ENCODE measurements at regions not wholly inside any gene's neighbourhood (a gene's known extent, or its start where the extent isn't known, plus 50 kb on each side); places are given as distances from the start of the nearest gene placed in this dataset.
"Not testable (repeated sequence)": the region's sequence is repeated elsewhere in the genome, so short reads cannot be mapped to it uniquely, and the experiment has no call there.

DNA sequence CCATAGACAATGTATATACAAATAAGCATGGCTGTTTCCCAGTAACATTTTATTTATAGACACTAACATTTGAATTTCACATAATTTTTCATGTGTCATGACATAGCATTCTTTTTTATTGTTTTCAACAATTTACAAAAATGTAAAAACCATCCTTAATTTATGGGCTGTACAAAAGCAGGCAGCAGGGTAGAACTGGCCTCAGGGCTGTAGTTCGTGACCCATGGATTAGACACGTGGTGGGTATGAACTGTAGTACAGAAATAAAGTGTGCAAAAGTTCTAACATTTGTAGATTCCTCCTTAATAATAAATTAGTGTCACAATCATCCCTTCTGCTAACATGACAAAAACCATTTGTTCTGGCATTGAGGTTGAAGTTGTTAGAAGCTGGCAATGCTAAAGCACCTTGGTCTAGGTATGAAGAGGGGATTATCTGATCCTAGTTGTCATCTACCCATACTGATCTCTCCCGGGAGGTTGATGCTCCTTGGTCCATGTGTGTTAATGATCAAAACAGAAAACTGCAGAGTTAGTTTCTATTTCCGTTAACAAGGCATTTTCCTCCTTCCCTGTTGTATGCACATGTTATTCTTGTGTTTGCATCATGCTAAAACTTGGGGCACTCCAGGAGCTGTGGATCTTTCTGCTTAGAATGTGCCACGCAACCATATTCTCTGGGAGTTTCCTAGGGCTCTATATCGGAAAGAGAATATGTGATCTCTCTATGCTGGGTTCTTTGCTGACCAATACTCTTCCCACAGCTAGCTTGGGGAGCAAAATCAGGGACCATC is 917.6 kb downstream of the TLE1 start:
- no peak for DNase-seq

DNA sequence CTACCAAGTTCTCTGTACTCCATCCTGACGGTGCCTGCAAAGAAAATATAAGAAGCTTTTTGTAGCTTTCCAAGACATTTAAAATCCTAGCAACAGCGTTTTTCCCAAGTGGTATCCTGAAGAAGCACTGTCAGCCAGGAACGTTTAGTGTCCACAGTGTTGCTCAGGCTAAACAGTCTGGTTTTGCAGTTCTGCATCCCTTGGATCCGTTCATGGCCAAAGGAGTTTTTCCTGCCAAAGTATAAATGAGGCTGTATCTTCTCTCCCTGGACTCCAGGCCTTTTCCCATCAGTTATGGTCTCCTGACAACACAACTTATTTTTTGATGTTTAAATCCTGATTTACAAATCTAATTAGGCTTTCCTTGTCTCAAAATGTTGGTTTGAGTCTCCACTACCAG is 925.8 kb downstream of the TLE1 start:
- peak; percentile 69 for DNase-seq

DNA sequence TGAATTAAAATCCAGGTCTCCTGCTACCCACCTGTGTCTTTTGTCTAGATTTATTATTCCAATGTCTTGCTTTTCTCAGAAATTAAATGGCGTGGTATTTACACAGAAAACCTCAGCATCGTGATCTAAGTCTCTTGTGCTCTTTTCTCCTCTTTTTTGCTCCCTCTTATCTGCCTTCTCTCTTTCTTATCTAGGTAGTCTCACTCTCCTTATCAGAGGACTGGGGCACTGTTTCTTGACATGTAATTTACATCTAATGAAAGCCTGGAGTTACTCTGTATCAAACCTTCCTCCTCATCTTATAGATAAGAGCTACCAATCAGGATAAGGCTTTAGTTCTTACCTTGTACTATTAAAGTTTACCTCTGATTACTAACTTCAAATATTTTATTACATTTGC is 933.8 kb downstream of the TLE1 start:
- DNase-seq: no peak

DNA sequence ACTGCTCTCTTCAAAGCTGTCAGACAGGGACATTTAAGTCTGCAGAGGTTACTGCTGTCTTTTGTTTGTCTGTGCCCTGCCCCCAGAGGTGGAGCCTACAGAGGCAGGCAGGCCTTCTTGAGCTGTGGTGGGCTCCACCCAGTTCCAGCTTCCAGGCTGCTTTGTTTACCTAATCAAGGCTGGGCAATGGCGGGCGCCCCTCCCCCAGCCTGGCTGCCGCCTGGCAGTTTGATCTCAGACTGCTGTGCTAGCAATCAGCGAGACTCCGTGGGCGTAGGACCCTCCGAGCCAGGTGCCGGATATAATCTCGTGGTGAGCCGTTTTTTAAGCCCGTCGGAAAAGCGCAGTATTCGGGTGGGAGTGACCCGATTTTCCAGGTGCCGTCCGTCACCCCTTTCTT is 942.3 kb downstream of the TLE1 start:
- not testable (repeated sequence) for DNase-seq

DNA sequence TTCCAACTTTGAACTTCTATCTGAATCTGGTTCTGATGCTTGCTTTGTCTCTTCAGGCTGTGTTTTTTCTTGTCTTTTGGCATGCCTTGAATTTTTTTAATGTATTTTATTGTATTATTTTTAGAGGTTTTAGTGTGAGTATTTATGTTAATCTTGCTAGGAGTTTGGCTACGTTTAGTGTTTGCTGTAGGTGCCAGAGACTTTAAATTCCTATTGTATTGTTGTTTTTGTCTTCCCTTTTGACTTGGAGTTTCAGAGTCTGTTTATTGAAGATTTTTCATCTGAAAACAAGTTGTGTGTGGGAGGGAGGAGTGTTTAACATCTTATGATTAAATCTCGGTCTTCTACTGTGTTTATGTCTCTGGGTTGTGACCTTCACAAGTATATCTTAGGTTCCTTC is 956.8 kb downstream of the TLE1 start:
- no peak for DNase-seq

DNA sequence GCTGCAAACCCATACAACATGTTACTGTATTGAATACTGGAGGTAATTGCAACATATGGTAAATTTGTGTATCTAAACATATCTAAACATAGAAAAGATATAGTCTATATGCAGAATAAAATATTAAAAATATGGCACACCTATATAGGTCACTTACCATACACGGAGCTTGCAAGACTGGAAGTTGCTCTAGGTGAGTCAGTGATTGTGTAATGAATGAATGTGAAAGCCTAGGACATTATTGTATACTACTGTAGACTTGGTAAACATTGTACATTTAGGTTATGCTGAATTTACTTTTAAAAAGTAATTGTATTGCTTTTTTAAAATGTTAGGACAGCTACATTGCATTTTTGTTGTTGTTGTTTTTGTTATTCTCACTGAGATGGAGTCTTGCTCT is 968.8 kb downstream of the TLE1 start:
- no peak for DNase-seq

DNA sequence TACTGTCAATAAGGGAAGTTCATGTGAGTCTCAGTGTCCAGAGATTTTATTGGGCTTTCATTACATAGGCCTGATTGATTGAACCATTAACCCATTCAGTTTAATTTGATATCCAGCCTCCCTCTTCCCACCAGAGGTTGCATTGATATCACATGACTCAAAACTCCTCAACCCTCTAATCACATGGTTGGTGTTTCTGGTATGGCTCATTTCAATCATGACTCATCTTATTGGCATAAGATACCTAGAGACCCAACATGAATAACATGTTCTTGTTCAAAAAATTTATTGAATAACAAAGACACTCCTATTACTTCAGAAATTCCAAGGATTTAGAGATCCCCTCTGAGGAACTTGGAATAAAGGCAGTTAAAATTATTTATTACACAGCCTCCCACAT is 982.2 kb downstream of the TLE1 start:
- DNase-seq: no peak

DNA sequence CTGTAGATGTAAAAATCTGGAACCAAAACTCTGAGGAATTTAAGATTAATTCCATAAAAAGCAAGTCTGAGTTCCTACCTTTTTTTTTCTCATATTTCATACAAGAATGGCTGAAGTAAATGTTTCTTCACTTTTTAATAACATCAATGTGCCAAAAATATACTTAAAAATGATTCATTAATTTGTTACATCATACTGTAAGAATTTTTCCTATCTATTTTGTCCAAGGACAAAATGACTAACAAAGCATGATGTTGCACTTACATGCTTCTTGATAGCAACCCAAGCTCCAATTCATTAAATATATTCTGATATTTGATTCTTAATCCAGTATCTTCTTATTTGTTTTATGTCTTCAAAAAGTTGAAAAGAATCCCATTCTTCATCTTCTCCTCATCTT is 988.3 kb downstream of the TLE1 start:
- no peak for DNase-seq

DNA sequence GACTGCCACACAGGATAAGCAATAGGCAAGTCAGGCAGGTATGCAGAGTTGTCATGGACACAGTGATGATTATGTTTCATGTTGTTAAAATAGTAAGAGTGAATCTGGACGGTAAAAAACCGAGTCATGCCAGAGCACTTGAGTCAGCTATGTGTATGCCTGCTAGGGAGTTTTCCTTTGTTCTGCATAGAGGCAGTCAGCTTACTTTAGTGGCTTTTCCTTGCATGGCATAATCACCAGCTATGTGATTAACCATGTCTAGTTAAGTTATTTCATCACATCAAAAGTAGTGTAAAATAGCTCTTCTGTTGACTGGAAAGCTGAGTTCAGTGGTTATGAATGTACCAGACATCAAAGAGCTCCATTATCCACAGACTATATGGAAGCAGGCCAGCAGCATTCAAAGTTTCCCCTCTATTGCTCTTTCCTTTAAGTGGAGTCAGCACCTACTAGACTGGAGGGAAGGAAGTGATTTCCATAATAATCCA is 989.8 kb downstream of the TLE1 start:
- DNase-seq: no peak

DNA sequence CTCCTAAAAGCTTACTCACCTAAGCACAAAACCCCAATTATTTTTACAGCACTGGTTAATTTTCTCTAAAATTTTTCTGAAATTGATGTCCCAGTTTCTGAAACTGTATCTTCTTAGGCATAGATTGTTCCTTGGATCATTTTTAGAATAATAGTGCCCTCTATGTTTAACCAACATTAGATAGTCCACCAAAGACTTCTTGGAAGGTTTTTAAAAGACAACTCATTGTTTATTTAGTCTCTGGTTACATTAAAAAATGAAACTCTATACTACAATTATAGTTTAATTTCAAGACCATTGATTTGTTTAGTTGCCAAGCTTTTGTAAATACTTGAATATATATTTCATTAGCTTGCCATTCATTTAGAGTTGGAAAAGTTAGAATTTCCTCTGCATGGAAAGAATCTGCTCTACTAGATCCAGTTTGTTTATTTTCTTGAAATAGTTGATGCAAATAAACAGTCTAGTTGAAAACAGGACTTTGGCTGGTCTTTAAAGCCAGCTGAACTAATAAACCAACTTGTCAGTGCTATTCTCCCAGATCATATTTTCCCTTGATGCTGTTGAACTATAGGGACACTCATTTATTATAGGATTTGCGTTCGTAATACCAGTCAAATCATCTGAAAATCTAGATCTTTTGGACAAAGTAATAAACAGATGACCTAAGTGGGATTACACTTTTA is 990.5 kb downstream of the TLE1 start:
- no peak for DNase-seq

DNA sequence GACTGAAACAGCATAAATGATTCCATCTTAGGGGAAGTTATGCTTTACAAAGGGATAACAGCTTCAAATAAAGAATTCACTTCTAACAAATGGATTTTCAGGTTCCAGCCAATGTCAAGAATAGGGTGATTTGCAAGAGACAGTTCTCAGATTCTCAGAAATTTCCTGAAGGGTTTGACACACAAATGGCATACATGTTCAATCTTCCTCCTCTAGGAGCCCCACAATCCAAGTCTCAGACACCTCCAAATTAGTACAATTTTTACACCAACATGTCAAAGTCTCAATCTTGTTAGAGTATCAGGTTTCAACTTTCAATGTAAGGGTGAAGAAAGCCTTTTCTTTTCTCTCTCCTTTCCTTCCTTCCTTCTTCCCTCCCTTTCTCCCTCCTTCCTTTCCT is 996.6 kb downstream of the TLE1 start:
- DNase-seq: no peak

DNA sequence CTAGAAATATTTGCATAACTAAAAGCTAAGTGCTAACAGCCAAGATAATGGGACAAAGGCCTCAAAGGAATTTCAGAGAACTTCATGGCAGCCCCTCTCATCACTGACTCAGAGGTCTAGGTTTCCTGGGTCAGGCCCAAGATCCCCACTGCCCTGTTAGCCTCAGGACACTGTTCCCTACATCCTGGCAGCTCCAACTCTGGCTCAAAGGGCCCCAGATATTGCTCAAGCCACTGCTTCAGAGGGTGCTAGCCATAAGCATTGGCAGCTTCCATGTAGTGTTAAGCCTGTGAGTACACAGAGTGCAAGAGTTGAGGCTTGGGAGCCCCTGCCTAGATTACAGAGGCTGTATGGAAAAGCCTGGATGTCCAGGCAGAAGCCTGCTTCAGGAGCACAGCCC is 998.1 kb downstream of the TLE1 start:
- no peak for DNase-seq

DNA sequence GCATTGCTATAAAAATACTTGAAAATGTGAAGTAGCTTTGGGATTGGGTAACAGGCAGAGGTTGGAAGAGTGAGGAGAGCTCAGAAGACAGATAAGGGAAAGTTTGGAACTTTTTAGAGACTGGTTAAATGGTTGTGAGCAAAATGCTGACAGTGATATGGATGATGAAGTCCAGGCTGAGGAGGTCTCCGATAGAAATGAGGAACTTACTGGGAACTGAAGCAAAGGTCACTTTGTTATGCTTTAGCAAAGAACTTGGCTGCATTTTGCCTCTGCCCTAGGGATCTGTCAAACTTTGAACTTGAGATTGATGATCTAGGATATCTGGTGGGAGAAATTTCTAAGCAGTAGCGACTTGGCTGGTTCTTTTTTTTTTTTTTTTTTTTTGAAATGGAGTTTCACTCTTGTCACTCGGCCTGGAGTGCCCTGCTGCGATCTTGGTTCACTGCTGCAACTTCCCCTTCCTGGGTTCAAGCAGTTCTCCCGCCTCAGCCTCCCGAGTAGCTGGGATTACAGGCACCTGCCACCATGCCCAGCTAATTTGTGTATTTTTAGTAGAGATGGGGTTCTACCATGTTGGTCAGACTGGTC is 998.9 kb downstream of the TLE1 start:
- no peak for DNase-seq

DNA sequence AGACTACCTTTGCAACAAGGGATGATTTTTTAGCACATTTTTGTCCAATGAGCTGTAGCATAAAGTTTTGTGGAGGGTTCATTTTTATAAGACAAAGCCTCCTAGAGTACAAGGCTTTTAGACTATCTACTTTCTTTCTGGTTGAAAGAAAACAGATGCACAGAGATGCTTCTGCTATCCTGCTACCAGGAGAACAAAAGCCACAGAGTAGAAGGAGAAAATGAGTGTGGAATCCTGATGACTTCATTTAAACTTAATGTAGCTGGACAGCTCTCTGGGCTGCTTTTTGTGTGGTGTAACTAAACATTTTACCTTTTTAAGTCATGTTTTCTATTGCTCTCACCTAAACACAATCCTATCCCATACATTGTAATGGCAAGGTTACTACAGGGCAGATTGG is 1009.4 kb downstream of the TLE1 start:
- DNase-seq: no peak

DNA sequence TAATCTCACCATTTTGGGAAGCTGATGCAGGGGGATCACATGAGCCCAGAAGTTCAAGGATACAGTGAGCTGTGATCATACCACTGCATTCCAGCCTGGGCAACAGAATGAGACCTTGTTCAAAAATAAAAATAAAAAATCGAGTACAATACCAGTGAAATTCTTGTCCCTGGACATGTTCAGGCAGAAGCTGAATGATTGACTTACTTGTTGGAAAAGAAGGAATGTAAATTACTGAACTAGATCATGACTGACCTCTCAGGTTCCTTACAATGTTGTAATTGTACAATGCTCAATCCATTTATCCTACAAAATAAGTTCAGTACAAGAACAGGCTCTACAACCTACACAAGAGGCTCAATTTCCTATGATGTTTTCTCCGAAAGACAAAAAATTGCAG is 1010.4 kb downstream of the TLE1 start:
- DNase-seq: no peak

DNA sequence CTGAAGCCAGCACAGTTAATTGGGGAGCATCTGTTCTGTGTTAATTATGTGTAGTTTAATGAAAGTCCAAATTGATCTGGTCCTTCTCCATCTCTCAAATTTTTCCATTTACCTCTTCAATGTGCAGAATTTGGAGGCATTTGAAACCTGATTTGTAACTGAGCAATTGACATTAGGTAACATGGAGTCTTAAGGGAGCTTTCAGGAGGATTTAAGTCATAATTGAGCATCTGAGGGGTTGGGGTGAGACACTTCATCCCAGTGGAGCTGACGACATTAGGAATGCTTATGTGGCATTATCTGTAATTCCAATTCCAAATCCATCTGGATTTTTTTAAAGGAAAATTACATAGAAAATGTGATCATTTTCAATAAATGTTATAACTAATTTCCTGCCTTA is 1015.9 kb downstream of the TLE1 start:
- no peak for DNase-seq

DNA sequence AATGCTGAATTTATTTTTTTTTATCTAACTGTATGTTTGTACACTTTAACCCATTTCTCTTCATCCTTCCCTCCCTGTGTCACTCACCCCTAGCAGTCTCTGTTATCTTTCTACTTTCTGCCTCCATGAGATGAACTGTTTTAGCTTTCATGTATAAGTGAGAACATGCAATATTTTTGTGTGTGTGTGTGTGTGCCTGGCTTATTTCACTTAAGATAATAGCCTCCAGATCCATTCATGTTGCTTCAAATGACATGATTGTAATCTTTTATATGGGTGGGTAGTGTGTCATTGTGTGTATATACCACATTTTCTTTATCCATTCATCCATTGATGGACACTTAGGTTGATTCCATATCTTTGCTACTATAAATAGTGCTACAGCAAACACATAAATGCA is 1023.9 kb downstream of the TLE1 start:
- no peak for DNase-seq

DNA sequence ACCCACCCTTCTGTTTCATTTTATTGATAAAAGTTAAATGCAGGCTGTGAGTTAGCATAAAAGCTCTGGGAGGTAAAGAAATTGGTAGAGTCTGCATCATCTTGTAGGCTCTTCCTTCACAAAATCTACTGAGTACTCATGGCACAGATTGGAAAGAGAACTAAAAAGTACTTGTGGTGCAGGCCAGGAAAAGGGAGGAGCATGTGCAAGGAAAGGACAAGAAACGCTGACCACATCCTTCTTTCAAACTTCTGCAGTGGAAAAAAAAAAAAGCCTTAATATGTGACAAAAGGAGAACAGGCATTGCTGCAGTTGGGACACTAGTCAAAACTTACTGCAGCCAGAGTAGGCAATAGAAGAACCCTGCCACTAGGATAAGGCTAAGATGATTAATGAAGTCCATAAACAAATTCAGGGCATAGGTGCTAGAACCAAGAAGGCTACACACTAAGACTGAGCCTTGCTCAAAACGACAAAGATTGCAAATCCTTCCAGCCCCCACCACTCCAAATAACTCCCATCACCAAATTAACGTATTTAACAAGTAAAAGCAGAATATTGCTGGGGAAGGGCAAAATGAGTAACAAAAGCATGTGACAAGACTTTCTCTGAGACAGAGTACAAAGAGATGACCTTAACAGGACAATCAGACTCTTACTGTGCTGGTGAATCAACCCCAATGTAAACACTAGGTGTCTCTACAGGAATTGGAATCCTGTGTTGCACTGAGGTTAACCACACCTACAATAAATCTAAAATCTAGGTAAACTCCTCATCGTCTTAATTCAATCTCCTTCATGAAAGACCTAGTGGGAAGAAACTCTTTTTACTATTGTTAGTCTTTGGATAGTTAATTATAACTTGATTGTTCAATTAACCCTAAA is 1024.8 kb downstream of the TLE1 start:
- DNase-seq: no peak

DNA sequence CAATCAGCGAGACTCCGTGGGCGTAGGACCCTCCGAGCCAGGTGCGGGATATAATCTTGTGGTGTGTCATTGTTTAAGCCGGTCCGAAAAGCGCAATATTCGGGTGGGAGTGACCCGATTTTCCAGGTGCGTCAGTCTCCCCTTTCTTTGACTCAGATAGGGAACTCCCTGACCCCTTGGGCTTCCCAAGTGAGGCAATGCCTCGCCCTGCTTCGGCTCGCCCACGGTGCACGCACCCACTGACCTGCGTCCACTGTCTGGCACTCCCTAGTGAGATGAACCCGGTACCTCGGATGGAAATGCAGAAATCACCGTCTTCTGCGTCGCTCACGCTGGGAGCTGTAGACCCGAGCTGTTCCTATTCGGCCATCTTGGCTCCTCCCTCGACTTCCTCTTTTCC is 1029.6 kb downstream of the TLE1 start:
- DNase-seq: not testable (repeated sequence)

DNA sequence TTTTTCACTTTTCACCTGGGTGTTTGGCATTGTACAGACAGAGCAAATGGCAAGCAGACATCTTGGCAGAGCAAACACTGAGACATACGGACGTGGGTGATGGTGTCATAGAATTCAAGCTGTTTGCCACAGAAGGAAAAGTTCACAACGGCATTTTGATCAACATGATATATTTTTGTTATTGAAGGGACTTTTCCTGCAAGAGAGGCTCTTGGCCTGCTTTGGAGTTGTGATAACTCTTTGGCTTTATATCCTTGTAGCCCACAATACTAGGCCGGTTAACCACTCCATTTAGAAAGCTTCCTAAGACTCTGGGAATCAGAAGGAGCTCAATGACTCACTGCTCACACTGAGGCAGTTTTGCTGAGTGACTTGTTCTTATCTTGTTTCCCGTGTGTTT is 1038.3 kb downstream of the TLE1 start:
- DNase-seq: no peak

DNA sequence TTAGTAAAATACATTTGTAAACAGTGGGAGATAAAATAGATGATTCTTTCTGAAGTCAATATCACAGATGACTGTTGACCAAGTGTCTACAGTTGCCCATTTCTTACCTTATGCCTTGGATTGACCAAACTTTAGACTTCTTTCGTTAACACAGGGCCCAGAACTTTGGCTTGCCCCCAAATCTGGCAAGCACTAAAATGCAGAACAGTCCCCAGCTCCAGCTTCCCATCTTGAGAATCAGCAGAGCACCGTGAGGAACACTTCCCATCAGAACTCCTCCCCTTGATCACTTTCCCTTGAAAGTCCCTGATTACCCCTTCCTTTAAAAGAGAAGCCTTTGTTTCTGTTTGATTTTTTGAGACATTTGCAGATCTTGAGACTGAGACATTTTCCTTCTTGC is 1039.9 kb downstream of the TLE1 start:
- no peak for DNase-seq

DNA sequence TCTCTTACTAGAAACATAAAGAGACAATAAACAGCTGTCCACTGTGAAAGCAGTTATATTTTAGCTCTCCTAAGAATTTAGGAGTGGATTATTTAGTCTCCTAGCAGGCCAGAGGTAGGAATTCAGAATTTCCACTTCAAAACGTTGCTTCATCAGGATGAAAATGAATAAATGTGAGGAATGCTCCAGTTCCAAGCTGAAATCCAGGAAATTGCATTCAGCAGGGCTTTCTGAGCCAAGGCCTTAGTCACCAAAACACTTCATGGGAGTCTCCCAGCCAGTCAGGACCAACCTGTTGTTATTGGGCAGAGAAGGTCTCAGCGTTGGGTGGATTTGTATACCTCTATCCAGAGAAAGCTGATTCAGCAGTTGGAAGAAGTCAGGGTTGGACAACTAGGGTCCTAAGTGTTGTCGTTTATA is 1040.3 kb downstream of the TLE1 start:
- peak; percentile 60 for DNase-seq
